GM19467 (cell line): ENCODE measurements at regions not wholly inside any gene's neighbourhood (a gene's known extent, or its start where the extent isn't known, plus 50 kb on each side); places are given as distances from the start of the nearest gene placed in this dataset.

Experiments
- ATAC-seq: cut with Tn5 transposase; IDR thresholded peaks from one replicate; pipeline ENCODE4 v1.9.1; 2021; ENCODE audit warnings: mild to moderate bottlenecking, moderate library complexity; ENCODE audit not compliant: unreplicated experiment

GRCh38 chr10:91035650-91036292, 114.9 kb upstream of the ANKRD1 start:
- ATAC-seq = no peak

- no peak for ATAC-seq
Observed at GRCh38 chr10:91036807-91037411, 116.0 kb upstream of the ANKRD1 start.

GRCh38 chr10:91038971-91039370, 118.1 kb upstream of the ANKRD1 start:
- no peak for ATAC-seq

GRCh38 chr10:91040343-91040742, 119.5 kb upstream of the ANKRD1 start:
- ATAC-seq = no peak

GRCh38 chr10:91042069-91042468, 121.2 kb upstream of the ANKRD1 start:
- no peak for ATAC-seq

GRCh38 chr10:91043173-91043910, 122.5 kb upstream of the ANKRD1 start:
- ATAC-seq = no peak

- ATAC-seq = no peak
Observed at GRCh38 chr10:91046869-91047268, 126.0 kb upstream of the ANKRD1 start.

GRCh38 chr10:91048380-91048779, 127.5 kb upstream of the ANKRD1 start:
- ATAC-seq = no peak

GRCh38 chr10:91049296-91049987, 128.6 kb upstream of the ANKRD1 start:
- no peak for ATAC-seq

- no peak for ATAC-seq
Observed at GRCh38 chr10:91049988-91050360, 129.1 kb upstream of the ANKRD1 start.

- ATAC-seq = no peak
Observed at GRCh38 chr10:91050371-91051034, 129.6 kb upstream of the ANKRD1 start.

GRCh38 chr10:91051829-91052228, 130.9 kb upstream of the ANKRD1 start:
- ATAC-seq = no peak

GRCh38 chr10:91054325-91054724, 133.4 kb upstream of the ANKRD1 start:
- ATAC-seq = no peak

- ATAC-seq = no peak
Observed at GRCh38 chr10:91061187-91061586, 140.3 kb upstream of the ANKRD1 start.

GRCh38 chr10:91061608-91062007, 140.7 kb upstream of the ANKRD1 start:
- no peak for ATAC-seq

GRCh38 chr10:91062091-91062490, 141.2 kb upstream of the ANKRD1 start:
- ATAC-seq = no peak

- ATAC-seq = no peak
Observed at GRCh38 chr10:91071786-91072185, 148.7 kb upstream of the PCGF5 start.

- no peak for ATAC-seq
Observed at GRCh38 chr10:91073286-91073979, 147.0 kb upstream of the PCGF5 start.

GRCh38 chr10:91076991-91077548, 143.4 kb upstream of the PCGF5 start:
- ATAC-seq = no peak

- ATAC-seq = no peak
Observed at GRCh38 chr10:91077549-91078071, 142.9 kb upstream of the PCGF5 start.
